NT2/D1 (cell line): ENCODE measurements at regions not wholly inside any gene's neighbourhood (a gene's known extent, or its start where the extent isn't known, plus 50 kb on each side); places are given as distances from the start of the nearest gene placed in this dataset.

Experiments used
- DNase-seq: peaks from one replicate; pipeline ENCODE4 v3.0.0-alpha.2; 2011; ENCODE audit warnings: low read depth, low spot score
- H3K27me3 ChIP-seq: 2 replicates; pipeline ENCODE4 v1.6.0; 2011; ENCODE audit warnings: mild to moderate bottlenecking; ENCODE audit not compliant: insufficient read length, insufficient read depth
- H3K36me3 ChIP-seq: 2 replicates; pipeline ENCODE4 v1.6.1; 2011; ENCODE audit warnings: mild to moderate bottlenecking, low read length, mixed read lengths; ENCODE audit not compliant: insufficient read depth, insufficient read length
- H3K4me1 ChIP-seq: 2 replicates; pipeline ENCODE4 v1.5.1; 2011; ENCODE audit not compliant: insufficient read depth, insufficient read length
- H3K4me3 ChIP-seq: 2 replicates; pipeline ENCODE4 v1.5.1; 2011; ENCODE audit warnings: low read depth; ENCODE audit not compliant: insufficient read length
- H3K9ac ChIP-seq: 2 replicates; pipeline ENCODE4 v1.6.0; 2011; ENCODE audit warnings: low read depth; ENCODE audit not compliant: insufficient read length
- H3K9me3 ChIP-seq: 2 replicates; pipeline ENCODE4 v1.5.1; 2011; ENCODE audit warnings: mild to moderate bottlenecking, low read length; ENCODE audit not compliant: insufficient read depth
- SUZ12 ChIP-seq: IDR thresholded peaks from 2 replicates; pipeline ENCODE4 v1.6.1; 2011; ENCODE audit not compliant: insufficient read length, insufficient read depth; ENCODE audit errors: extremely low read depth
- YY1 ChIP-seq: IDR thresholded peaks from 2 replicates; pipeline ENCODE4 v1.6.1; 2011; ENCODE audit not compliant: insufficient read length, insufficient read depth
- ZNF274 ChIP-seq: IDR thresholded peaks from 2 replicates; pipeline ENCODE4 v1.6.1; 2011; ENCODE audit warnings: mild to moderate bottlenecking, low read depth, low read length

DNA sequence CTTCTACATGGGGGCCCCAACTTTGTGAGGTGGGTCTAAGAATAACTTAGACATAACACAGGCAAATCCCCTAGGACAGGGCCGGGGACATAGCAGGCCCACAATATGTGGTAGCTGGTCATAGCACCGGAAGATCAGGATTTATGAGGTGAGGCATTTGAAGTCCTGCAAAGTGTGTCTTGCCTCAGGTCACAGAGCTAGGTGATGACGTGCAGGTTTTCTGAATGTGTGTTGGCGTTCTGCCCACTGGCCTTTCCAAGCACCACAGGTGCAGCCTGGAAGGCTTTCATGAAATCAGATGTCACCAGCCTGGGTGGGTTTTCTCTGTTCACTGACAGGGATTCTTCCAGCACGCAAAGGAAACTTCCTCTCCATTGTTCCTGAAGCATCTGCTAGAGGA is 119.1 kb downstream of the LRATD1 start:
- H3K36me3 ChIP-seq = no peaks in the 10 kb centered on the region
- DNase-seq = no peak
- no peak for TF ChIP-seq SUZ12
- TF ChIP-seq ZNF274 = no peak

GRCh38 chr2:14752295-14752694 is 119.8 kb downstream of the LRATD1 start:
- no peaks in the 10 kb centered on the region for H3K36me3 ChIP-seq
- H3K27me3 ChIP-seq = no peaks in the 10 kb centered on the region
- no peak overlapping the region for H3K4me3 ChIP-seq
- TF ChIP-seq SUZ12 (no peak), YY1 (no peak), ZNF274 (no peak)
- no peaks in the 10 kb centered on the region for H3K4me1 ChIP-seq
- no peak overlapping the region for H3K9ac ChIP-seq
- no peaks in the 10 kb centered on the region for H3K9me3 ChIP-seq
- DNase-seq = no peak

More for the DNA sequence above, 119.1 kb downstream of the LRATD1 start:
- H3K4me1 ChIP-seq = no peaks in the 10 kb centered on the region
- H3K4me3 ChIP-seq = no peak overlapping the region
- H3K27me3 ChIP-seq = no peaks in the 10 kb centered on the region
- H3K9ac ChIP-seq = no peak overlapping the region
- no peaks in the 10 kb centered on the region for H3K9me3 ChIP-seq

- no peaks in the 10 kb centered on the region for H3K36me3 ChIP-seq
- H3K9ac ChIP-seq = no peak overlapping the region
- no peaks in the 10 kb centered on the region for H3K4me1 ChIP-seq
- no peak overlapping the region for H3K4me3 ChIP-seq
- no peak for DNase-seq
- no peaks in the 10 kb centered on the region for H3K9me3 ChIP-seq
- H3K27me3 ChIP-seq = no peaks in the 10 kb centered on the region
- no peak for TF ChIP-seq SUZ12
- no peak for TF ChIP-seq YY1
- no peak for TF ChIP-seq ZNF274
Measured at GRCh38 chr2:14756122-14756541, 123.6 kb downstream of the LRATD1 start.

DNA sequence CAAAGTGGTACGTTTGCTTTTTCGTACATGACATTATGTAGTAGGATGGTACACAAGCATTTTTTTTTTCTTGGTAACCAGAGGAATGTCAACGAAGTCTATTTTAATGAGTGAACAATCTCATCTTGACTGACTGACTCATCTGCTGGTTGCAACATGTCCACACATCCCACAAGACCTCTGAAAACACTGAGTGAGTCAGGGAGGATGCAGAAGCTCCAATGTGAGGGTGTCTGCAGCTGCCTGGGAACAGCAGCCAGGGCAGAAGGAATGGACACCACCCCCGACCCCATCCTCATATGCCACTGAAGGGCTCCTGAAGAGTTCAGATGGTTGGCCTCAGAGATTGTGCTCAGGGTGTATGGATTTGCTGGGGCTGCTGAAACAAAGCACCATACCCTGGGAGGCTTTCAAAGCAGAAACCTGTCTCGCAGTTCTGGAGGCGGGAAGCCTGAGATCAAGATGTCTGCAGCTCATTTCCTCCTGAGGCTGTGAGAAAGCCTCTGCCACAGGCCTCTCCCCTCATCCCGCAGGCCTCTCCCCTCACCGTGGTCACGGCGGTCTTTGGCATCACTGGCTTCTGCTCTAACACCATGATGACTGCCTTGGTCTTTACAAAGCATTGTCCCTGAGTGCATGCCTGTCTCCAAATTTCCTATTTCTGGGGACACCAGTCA is 124.6 kb downstream of the LRATD1 start:
- no peak for DNase-seq
- TF ChIP-seq ZNF274 (no peak), YY1 (no peak), SUZ12 (no peak)
- H3K4me1 ChIP-seq = no peaks in the 10 kb centered on the region
- no peaks in the 10 kb centered on the region for H3K36me3 ChIP-seq
- no peaks in the 10 kb centered on the region for H3K27me3 ChIP-seq
- H3K4me3 ChIP-seq = no peak overlapping the region
- H3K9me3 ChIP-seq = no peaks in the 10 kb centered on the region
- no peak overlapping the region for H3K9ac ChIP-seq

- Histone ChIP-seq H3K4me3 (no peak overlapping the region), H3K36me3 (no peaks in the 10 kb centered on the region)
Measured at GRCh38 chr2:14759082-14759481, 126.6 kb downstream of the LRATD1 start.

GRCh38 chr2:14760169-14760568 is 127.7 kb downstream of the LRATD1 start:
- no peak overlapping the region for H3K9ac ChIP-seq
- no peaks in the 10 kb centered on the region for H3K36me3 ChIP-seq
- no peak for DNase-seq
- no peaks in the 10 kb centered on the region for H3K9me3 ChIP-seq
- TF ChIP-seq SUZ12 (no peak), ZNF274 (no peak), YY1 (no peak)
- no peaks in the 10 kb centered on the region for H3K27me3 ChIP-seq
- H3K4me3 ChIP-seq = no peak overlapping the region
- H3K4me1 ChIP-seq = no peaks in the 10 kb centered on the region

More at GRCh38 chr2:14759082-14759481, 126.6 kb downstream of the LRATD1 start:
- H3K27me3 ChIP-seq = no peaks in the 10 kb centered on the region
- no peak for DNase-seq
- TF ChIP-seq ZNF274 (no peak), SUZ12 (no peak), YY1 (no peak)
- no peaks in the 10 kb centered on the region for H3K4me1 ChIP-seq
- no peaks in the 10 kb centered on the region for H3K9me3 ChIP-seq
- no peak overlapping the region for H3K9ac ChIP-seq

DNA sequence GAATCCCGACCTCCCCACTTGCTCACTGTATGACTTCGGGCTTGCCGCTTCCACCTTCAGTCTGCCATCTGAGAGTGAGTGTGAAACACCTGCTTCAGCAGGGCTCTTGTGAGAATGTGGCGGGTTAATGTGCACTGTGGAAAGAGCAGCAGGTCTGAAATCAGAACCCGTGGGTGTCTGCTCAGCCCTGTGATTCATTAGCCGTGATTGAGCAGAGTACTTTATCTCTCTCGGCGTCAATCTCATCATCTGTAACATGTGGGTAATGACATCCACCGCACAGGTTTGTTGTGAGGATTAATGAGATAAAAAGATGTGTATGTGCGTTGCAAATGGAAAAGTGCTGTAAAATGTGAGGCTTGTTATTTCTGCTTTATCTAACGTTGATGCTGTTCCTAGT is 128.6 kb downstream of the LRATD1 start:
- TF ChIP-seq SUZ12 (no peak), YY1 (no peak), ZNF274 (no peak)
- no peaks in the 10 kb centered on the region for H3K36me3 ChIP-seq
- no peak overlapping the region for H3K9ac ChIP-seq
- H3K4me1 ChIP-seq = no peaks in the 10 kb centered on the region
- no peak overlapping the region for H3K4me3 ChIP-seq
- DNase-seq = no peak
- no peaks in the 10 kb centered on the region for H3K27me3 ChIP-seq
- H3K9me3 ChIP-seq = no peaks in the 10 kb centered on the region
